ENCODE measurements at regions not wholly inside any gene's neighbourhood (a gene's known extent, or its start where the extent isn't known, plus 50 kb on each side); places are given as distances from the start of the nearest gene placed in this dataset.

- ATAC-seq (ENCODE audit: low FRiP score) (no peak), DNase-seq (ENCODE audit: low spot score) (no peak)
- TF ChIP-seq CTCF (IDR thresholded peaks at IDR 0.05) = no peak
These were observed 267.7 kb upstream of the NFE2L3 start for GRCh38 chr7:25884265-25884828.

- ATAC-seq (ENCODE audit: low FRiP score) = no peak
- no peak for DNase-seq (ENCODE audit: low spot score)
- no peak for TF ChIP-seq CTCF (IDR thresholded peaks at IDR 0.05)
These were observed 266.9 kb upstream of the NFE2L3 start for GRCh38 chr7:25885057-25885576.

GRCh38 chr7:25886387-25887240, 265.4 kb upstream of the NFE2L3 start:
- TF ChIP-seq CTCF (IDR thresholded peaks at IDR 0.05) = no peak
- DNase-seq (ENCODE audit: low spot score) (no peak), ATAC-seq (ENCODE audit: low FRiP score) (no peak)

- no peak for TF ChIP-seq CTCF (IDR thresholded peaks at IDR 0.05)
- DNase-seq (ENCODE audit: low spot score) (no peak), ATAC-seq (ENCODE audit: low FRiP score) (no peak)
These were observed 264.7 kb upstream of the NFE2L3 start for GRCh38 chr7:25887266-25887665.

GRCh38 chr7:25887795-25888559, 264.0 kb upstream of the NFE2L3 start:
- no peak for TF ChIP-seq CTCF (IDR thresholded peaks at IDR 0.05)
- DNase-seq (ENCODE audit: low spot score) = no peak
- ATAC-seq (ENCODE audit: low FRiP score) = no peak

GRCh38 chr7:25889765-25890164, 262.2 kb upstream of the NFE2L3 start:
- no peak for DNase-seq (ENCODE audit: low spot score)
- no peak for ATAC-seq (ENCODE audit: low FRiP score)
- no peak for TF ChIP-seq CTCF (IDR thresholded peaks at IDR 0.05)
